H1 (cell line): ENCODE measurements at regions not wholly inside any gene's neighbourhood (a gene's known extent, or its start where the extent isn't known, plus 50 kb on each side); places are given as distances from the start of the nearest gene placed in this dataset.

Source experiments
- BRCA1 ChIP-seq: IDR thresholded peaks from 2 replicates; pipeline ENCODE4 v1.6.1; 2012; ENCODE audit warnings: low read depth, low read length, improper control_type of control experiment
- HDAC2 ChIP-seq, 2 experiments: fragments of 300-600 bp in 1 of 2; sonication (generic) in 1 of 2; IDR thresholded peaks; 2 replicates each; pipeline ENCODE4 v1.6.1; 2011 to 2012; ENCODE audit warnings: low read depth in 2 of 2, low read length in 2 of 2, mild to moderate bottlenecking in 2 of 2, moderate library complexity in 2 of 2, borderline replicate concordance in 1 of 2, inconsistent platforms in 1 of 2
- KDM1A ChIP-seq: fragments of 200-600, 300-600 bp; sonication (generic); IDR thresholded peaks from 2 replicates; pipeline ENCODE4 v1.7.1; 2016; ENCODE audit warnings: mild to moderate bottlenecking, low read length, borderline replicate concordance
- POLR2AphosphoS5 ChIP-seq: IDR thresholded peaks from 2 replicates; pipeline ENCODE4 v1.6.1; 2011; ENCODE audit warnings: low read depth, low read length
- RFX5 ChIP-seq: IDR thresholded peaks from 2 replicates; pipeline ENCODE4 v1.6.1; 2011; ENCODE audit warnings: low read depth, low read length, improper control_type of control experiment, borderline replicate concordance
- TF ChIP-seq, protein P1 (sequence below), 3 experiments: IDR thresholded peaks; 1 replicate in 2 of 3; 2 replicates in 1 of 3; pipeline versions ENCODE4 v1.5.1 to v1.6.1; 2011; ENCODE audit warnings: low read length in 3 of 3, mild to moderate bottlenecking in 3 of 3, inconsistent platforms in 2 of 3, low read depth in 1 of 3, moderate library complexity in 1 of 3; ENCODE audit not compliant: insufficient read depth in 1 of 3; ENCODE audit errors: control extremely low read depth in 1 of 3
- TF ChIP-seq, protein P2 (sequence below): IDR thresholded peaks from 2 replicates; pipeline ENCODE4 v1.6.1; 2012; ENCODE audit warnings: low read length, inconsistent platforms

DNA sequence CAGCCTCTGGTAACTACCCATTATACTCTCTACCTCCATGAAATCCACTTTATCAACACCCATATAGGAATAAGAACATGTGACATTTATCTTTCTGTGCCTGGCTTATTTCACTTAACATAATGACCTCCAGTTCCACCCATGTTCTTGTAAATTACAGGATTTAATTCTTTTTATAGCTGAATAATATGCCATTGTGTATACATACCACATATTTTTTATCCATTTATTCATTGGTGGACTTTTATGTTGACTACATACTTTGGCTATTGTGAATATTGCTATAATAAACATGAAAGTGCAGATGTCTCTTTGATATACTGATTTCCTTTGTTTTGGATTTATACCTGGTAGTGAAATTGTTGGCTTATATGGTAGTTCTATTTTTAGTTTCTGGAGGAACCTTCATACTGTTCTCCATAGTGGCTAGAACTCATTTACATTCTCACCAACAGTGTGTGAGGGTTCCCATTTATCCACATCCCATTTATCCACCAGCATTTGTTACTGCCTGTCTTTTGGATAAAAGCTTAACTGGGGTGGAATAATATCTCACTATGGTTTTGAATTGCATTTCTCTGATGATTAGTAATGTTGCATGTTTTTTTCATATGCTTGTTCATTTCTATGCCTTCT, 473.4 kb downstream of the TBL1XR1 start (continued):
- TF ChIP-seq, protein P1, sequence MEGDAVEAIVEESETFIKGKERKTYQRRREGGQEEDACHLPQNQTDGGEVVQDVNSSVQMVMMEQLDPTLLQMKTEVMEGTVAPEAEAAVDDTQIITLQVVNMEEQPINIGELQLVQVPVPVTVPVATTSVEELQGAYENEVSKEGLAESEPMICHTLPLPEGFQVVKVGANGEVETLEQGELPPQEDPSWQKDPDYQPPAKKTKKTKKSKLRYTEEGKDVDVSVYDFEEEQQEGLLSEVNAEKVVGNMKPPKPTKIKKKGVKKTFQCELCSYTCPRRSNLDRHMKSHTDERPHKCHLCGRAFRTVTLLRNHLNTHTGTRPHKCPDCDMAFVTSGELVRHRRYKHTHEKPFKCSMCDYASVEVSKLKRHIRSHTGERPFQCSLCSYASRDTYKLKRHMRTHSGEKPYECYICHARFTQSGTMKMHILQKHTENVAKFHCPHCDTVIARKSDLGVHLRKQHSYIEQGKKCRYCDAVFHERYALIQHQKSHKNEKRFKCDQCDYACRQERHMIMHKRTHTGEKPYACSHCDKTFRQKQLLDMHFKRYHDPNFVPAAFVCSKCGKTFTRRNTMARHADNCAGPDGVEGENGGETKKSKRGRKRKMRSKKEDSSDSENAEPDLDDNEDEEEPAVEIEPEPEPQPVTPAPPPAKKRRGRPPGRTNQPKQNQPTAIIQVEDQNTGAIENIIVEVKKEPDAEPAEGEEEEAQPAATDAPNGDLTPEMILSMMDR (IDR thresholded peaks at IDR 0.05; ENCODE audit: control extremely low read depth in 1 of 3, insufficient read depth in 1 of 3, low read depth in 1 of 3, low read length in 3 of 3), result no peak
- TF ChIP-seq POLR2AphosphoS5, result no peak
- no peak for TF ChIP-seq RFX5
- TF ChIP-seq KDM1A, result no peak
- no peak for TF ChIP-seq HDAC2 (IDR thresholded peaks at IDR 0.05; ENCODE audit: borderline replicate concordance in 1 of 2, low read depth in 2 of 2, low read length in 2 of 2)
- TF ChIP-seq, protein P2, sequence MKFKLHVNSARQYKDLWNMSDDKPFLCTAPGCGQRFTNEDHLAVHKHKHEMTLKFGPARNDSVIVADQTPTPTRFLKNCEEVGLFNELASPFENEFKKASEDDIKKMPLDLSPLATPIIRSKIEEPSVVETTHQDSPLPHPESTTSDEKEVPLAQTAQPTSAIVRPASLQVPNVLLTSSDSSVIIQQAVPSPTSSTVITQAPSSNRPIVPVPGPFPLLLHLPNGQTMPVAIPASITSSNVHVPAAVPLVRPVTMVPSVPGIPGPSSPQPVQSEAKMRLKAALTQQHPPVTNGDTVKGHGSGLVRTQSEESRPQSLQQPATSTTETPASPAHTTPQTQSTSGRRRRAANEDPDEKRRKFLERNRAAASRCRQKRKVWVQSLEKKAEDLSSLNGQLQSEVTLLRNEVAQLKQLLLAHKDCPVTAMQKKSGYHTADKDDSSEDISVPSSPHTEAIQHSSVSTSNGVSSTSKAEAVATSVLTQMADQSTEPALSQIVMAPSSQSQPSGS, result no peak
- no peak for TF ChIP-seq BRCA1
